RWPE1 (cell line): ENCODE measurements at regions not wholly inside any gene's neighbourhood (a gene's known extent, or its start where the extent isn't known, plus 50 kb on each side); places are given as distances from the start of the nearest gene placed in this dataset.
"Not testable (repeated sequence)": the region's sequence is repeated elsewhere in the genome, so short reads cannot be mapped to it uniquely, and the experiment has no call there.

ENCODE experiments used
- CTCF ChIA-PET: fragments of 350-600 bp; sonication (Branson Sonifier 250); formaldehyde crosslinking; extraction: SDS; loops from one replicate; lab custom pipeline; 2021; lab: Yijun Ruan, JAX
- POLR2A ChIA-PET: fragments of 400-600 bp; formaldehyde crosslinking; extraction: SDS; loops from one replicate; lab custom pipeline; 2020; ENCODE audit warnings: antibody characterized with exemption; ENCODE audit not compliant: low non-redundant PET; lab: Yijun Ruan, JAX
- DNase-seq: peaks from one replicate; pipeline ENCODE4 v3.0.0; 2012; ENCODE audit warnings: low spot score
- H3K27ac ChIP-seq: fragments of 450-650 bp; 2 replicates; pipeline ENCODE4 v1.5.1; 2017
- TF ChIP-seq, protein P1 (sequence below): fragments of 450-650 bp; conservative IDR thresholded peaks from 2 replicates; pipeline ENCODE4 v1.5.1; 2017; ENCODE audit warnings: low read depth, mild to moderate bottlenecking

DNA sequence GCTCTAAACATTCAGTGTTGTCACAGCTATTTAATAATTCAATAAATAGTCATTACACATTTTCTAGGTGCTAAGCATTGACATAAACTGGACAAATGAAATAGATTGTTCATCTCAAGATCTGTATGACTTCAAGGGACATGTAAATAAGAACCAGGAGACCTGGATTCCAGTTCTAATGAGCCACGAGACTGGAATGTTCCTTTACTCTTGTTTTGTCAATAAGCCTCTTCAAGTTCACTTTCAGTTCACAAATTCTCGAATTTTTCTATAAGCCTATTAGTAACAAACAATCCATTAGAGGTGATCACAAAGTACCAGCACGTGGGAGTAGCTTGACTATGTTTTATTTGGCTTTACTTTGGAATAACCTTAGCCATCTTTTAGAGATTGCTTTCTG is 514.0 kb upstream of the SMIM31 start:
- TF ChIP-seq, protein P1, sequence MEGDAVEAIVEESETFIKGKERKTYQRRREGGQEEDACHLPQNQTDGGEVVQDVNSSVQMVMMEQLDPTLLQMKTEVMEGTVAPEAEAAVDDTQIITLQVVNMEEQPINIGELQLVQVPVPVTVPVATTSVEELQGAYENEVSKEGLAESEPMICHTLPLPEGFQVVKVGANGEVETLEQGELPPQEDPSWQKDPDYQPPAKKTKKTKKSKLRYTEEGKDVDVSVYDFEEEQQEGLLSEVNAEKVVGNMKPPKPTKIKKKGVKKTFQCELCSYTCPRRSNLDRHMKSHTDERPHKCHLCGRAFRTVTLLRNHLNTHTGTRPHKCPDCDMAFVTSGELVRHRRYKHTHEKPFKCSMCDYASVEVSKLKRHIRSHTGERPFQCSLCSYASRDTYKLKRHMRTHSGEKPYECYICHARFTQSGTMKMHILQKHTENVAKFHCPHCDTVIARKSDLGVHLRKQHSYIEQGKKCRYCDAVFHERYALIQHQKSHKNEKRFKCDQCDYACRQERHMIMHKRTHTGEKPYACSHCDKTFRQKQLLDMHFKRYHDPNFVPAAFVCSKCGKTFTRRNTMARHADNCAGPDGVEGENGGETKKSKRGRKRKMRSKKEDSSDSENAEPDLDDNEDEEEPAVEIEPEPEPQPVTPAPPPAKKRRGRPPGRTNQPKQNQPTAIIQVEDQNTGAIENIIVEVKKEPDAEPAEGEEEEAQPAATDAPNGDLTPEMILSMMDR: no peak
- no peak overlapping the region for H3K27ac ChIP-seq
- ChIA-PET POLR2A (no interaction called here), CTCF (no interaction called here)
- no peak for DNase-seq

DNA sequence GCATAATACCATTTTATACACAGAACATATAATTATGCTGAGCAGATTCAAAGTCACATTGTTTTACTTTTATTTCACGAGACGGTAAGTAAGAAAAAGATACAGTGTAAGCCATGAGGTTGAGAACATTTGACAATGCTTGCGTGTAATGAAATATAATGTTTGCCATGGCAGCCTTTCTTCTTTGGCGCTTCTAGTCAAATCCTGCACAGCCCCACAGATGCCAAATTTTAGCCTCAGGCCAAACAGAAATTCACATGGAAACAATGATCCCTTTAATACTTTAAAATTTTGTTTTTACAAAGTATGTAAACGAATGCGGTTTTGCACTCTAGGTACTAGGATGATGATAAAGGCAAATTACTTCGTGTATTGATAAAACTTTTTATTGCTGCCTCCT is 502.7 kb upstream of the SMIM31 start:
- TF ChIP-seq, protein P1: no peak
- ChIA-PET CTCF (no interaction called here), POLR2A (no interaction called here)
- H3K27ac ChIP-seq: no peak overlapping the region
- no peak for DNase-seq

DNA sequence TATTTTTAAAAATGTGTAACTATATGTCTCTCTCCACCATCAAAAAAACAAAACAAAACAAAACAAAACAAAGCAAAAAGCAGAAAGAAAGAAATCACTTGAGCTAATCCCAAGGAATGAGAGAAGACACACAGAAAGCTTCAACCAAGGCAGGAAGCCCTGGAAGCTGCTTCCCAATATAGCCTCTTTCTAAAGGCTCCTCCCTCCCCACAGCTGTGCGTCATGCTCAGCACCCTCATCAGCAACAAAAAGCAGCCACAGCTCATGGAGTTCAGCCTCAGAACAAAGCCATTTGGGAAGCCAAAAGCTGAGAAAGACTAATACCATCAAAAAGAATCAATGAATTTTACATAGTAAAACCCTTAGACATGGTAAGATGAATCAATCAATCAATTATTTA is 501.6 kb upstream of the SMIM31 start:
- CTCF ChIA-PET: no interaction called here
- POLR2A ChIA-PET: no interaction called here
- TF ChIP-seq, protein P1: no peak
- no peak for DNase-seq
- no peak overlapping the region for H3K27ac ChIP-seq

DNA sequence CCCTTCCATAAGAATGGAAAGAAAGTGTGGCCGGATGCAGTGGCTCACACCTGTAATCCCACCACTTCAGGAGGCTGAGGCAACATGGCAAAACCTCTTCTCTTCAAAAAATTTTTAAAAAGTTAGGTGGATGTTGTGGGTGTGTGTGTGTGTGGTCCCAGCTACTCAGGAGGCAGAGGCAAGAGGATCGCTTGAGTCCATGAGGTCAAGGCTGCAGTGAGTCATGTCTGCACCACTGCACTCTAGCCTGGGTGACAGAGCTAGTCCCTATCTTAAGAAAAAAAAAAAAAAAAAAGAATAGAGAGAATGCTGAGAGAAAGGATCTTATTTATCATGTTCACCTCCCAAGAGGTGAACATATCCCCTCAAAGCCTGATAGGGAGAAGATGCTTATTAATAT is 492.1 kb upstream of the SMIM31 start:
- CTCF ChIA-PET: no interaction called here
- TF ChIP-seq, protein P1: no peak
- POLR2A ChIA-PET: no interaction called here
- H3K27ac ChIP-seq: no peak overlapping the region
- DNase-seq: no peak

DNA sequence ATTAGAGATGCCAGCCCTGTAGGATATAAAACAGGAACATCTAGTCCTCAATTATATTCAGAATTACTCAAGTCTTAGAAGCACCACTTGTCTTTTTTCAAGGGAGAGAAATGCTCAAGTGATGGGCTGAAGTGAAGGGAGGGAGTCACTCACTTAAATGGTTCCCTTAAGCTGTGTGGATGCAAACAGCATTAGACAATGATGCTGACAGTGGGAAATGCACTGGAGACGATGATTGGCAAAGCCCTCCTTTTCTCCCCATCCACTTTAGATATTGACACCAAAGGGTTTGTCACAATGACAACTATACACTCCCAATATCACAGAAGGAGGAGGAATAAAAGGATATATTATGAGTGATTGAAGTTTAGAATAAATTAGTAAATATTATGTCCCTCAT is 491.4 kb upstream of the SMIM31 start:
- DNase-seq, H3K27ac ChIP-seq, CTCF ChIA-PET, POLR2A ChIA-PET: not testable (repeated sequence)

DNA sequence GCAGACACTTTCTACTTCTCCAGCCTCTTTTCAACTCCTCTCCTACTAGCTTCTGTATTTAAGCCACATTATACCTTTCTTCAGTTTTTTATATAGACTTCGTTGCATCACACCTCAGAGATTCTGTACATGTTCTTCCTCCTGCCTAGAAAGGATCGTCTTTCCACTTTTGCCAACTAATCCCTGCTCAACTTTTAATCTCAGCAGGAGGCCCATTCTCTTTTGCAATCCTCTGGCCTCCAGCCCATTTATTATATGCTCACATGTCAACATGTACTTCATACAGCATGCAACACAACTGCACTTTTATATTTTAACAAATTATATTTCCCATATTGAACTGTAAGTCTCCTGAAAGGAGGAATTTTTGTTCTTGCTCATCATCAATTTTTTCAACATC is 476.5 kb upstream of the SMIM31 start:
- DNase-seq, H3K27ac ChIP-seq, CTCF ChIA-PET, POLR2A ChIA-PET: not testable (repeated sequence)

DNA sequence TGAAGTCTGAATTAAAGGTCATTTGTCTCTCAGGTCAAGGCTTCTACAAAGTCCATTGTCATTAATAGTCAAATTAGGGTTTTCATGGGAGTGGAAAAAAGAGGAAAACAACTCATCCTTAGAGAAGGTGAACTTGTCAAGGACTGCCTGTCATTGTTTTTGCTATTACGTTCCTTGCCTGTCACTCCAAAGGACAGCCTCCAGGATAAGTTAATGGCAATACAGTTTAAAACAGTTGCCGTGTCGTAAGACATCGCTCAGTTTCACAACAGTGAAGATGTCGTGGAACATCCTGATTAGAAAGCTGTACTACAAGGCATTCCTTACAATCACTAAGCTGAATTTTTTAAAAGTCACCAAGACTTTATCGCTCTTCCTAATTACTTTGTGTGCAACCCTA is 466.8 kb upstream of the SMIM31 start:
- TF ChIP-seq, protein P1: no peak
- H3K27ac ChIP-seq: no peak overlapping the region
- POLR2A ChIA-PET: no interaction called here
- no peak for DNase-seq
- CTCF ChIA-PET: no interaction called here

DNA sequence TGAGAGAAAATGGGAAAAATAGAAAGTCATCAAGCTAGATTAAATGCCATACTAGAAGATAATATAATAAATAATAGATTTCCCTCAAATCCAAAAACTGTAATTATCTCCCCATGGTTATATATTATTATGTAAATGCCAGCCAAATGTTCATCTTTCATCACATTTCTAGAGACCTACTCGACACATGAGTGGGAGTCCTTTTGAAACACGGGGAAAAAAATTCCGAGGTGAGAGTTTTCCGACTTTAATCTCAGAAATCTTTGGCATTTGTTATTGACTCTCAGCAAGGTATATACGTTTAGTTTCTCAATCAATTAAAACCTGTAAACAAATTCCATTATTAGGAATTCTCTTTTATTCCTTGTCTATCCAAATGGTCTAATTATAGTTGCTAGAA is 465.4 kb upstream of the SMIM31 start:
- ChIA-PET CTCF (no interaction called here), POLR2A (no interaction called here)
- DNase-seq: no peak
- H3K27ac ChIP-seq: no peak overlapping the region
- TF ChIP-seq, protein P1: no peak
